Motor neuron (in vitro differentiated cells): ENCODE measurements at regions not wholly inside any gene's neighbourhood (a gene's known extent, or its start where the extent isn't known, plus 50 kb on each side); places are given as distances from the start of the nearest gene placed in this dataset.

ENCODE experiments used
- ATAC-seq, 8 experiments: fragments of 200-7000 bp; cut with Tn5 transposase; replicated peaks in 6 of 8; 2 replicates each; pipeline ENCODE4 v1.8.0; 2021; ENCODE audit warnings: mild to moderate bottlenecking in 8 of 8, moderate library complexity in 8 of 8
- H3K27ac ChIP-seq, 2 donors: fragments of 250-450 bp; sonication (Bioruptor Pico); 2 replicates each; pipeline ENCODE4 v1.9.0; 2021; ENCODE audit warnings: antibody characterized with exemption in 2 of 2, mild to moderate bottlenecking in 2 of 2, moderate library complexity in 1 of 2
- H3K4me1 ChIP-seq, 2 donors: fragments of 250-450 bp; sonication (Bioruptor Pico); replicated peaks in 1 of 2; 2 replicates each; pipeline ENCODE4 v1.6.1; 2021; ENCODE audit warnings: antibody characterized with exemption in 2 of 2, mild to moderate bottlenecking in 2 of 2, moderate library complexity in 1 of 2
- H3K4me3 ChIP-seq, 5 donors: fragments of 250-450 bp; sonication (Bioruptor Pico); 2 replicates each; pipeline ENCODE4 v1.9.0; 2021; ENCODE audit warnings: antibody characterized with exemption in 5 of 5, mild to moderate bottlenecking in 5 of 5, moderate library complexity in 4 of 5
- whole genome bisulfite sequencing, 10 experiments: fragments of 450-650 bp; shearing (Covaris generic); methylation state at CpG; one replicate each; pipeline ENCODE4 v1.0.0; 2022; 5-methylcytosine and 5-hydroxymethylcytosine counted together
- in situ Hi-C, 9 experiments: fragments of 400-800 bp; cut with MboI; loops; one replicate each; pipeline ENCODE4 v1.15.0; 2021; ENCODE audit warnings: low sequenced_read_pairs in 9 of 9, low pct_unique_long_range_greater_than_20kb in 2 of 9; ENCODE audit not compliant: unreplicated experiment in 9 of 9

- no peak for ATAC-seq
- whole genome bisulfite sequencing, 10 experiments, result 0 to 100% (median 88%) methylated on average over 2 to 4 of the region's 4 CpGs; no CpG with 5 or more reads in 2 of the 10 experiments
- in situ Hi-C loops, result no loop called here
- peaks cover 19 to 22% of the 10 kb centered on the region in 2 donors for H3K4me1 ChIP-seq
- H3K4me3 ChIP-seq, result no peak overlapping the region
- H3K27ac ChIP-seq, result no peak overlapping the region
Measured at GRCh38 chr1:82299056-82299455, 498.3 kb downstream of the ADGRL2 start.

GRCh38 chr1:82297139-82297896 is 496.6 kb downstream of the ADGRL2 start:
- WGBS, 10 experiments, result 36 to 71% (median 53%) methylated on average over 5 to 9 of the region's 9 CpGs
- no peak overlapping the region for H3K4me3 ChIP-seq
- in situ Hi-C loops, result no loop called here

GRCh38 chr1:82287556-82287955 is 486.8 kb downstream of the ADGRL2 start:
- Histone ChIP-seq H3K4me1 (no peaks in the 10 kb centered on the region), H3K4me3 (no peak overlapping the region), H3K27ac (no peak overlapping the region)
- in situ Hi-C loops, result no loop called here
- WGBS, 10 experiments, result 38 to 94% (median 72%) methylated on average over 1 to 3 of the region's 3 CpGs
- ATAC-seq, result no peak

More at GRCh38 chr1:82297139-82297896, 496.6 kb downstream of the ADGRL2 start:
- ATAC-seq, result peak in 5 of 8 experiments; percentile 82 to 91 (median 89)
- H3K27ac ChIP-seq, result no peak overlapping the region
- peaks cover 19 to 22% of the 10 kb centered on the region in 2 donors for H3K4me1 ChIP-seq

DNA sequence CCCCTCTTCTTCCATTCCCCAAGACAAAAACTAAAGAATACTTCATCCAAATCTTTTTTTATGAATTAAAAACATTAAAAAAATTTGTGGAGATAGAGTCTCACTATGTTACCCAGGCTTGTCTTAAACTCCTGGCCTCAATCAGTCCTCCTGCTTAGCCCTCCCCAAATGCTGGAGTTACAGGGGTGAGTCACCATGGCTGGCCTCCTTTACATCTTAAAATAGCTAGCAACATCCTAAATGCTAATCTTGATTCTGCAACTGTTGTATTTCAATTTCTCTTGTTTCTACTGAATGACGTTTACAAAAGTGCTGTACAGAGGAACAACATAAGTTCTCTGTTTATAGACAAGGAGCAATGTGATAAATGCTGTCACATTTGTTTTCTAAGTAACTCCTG is 483.5 kb downstream of the ADGRL2 start:
- no peaks in the 10 kb centered on the region for H3K4me1 ChIP-seq
- in situ Hi-C loops, result no loop called here
- ATAC-seq, result no peak
- no peak overlapping the region for H3K27ac ChIP-seq
- WGBS, 10 experiments, result 11 to 87% (median 56%) methylated on average over 1 of the region's 1 CpG; no CpG with 5 or more reads in 2 of the 10 experiments
- H3K4me3 ChIP-seq, result no peak overlapping the region

- ATAC-seq, result no peak
- in situ Hi-C loops, result no loop called here
- no peak overlapping the region for H3K27ac ChIP-seq
- no peaks in the 10 kb centered on the region for H3K4me1 ChIP-seq
- no peak overlapping the region for H3K4me3 ChIP-seq
- WGBS, 10 experiments, result 0 to 84% (median 41%) methylated on average over 1 to 6 of the region's 6 CpGs; no CpG with 5 or more reads in 2 of the 10 experiments
Measured at GRCh38 chr1:82279241-82279640, 478.5 kb downstream of the ADGRL2 start.

- Histone ChIP-seq H3K27ac (no peak overlapping the region), H3K4me3 (no peak overlapping the region), H3K4me1 (no peaks in the 10 kb centered on the region)
- 0 to 94% (median 86%) methylated on average over 1 to 2 of the region's 2 CpGs; no CpG with 5 or more reads in 3 of the 10 experiments for WGBS, 10 experiments
- ATAC-seq, result no peak
- in situ Hi-C loops, result no loop called here
Measured at GRCh38 chr1:82273816-82274215, 473.1 kb downstream of the ADGRL2 start.

DNA sequence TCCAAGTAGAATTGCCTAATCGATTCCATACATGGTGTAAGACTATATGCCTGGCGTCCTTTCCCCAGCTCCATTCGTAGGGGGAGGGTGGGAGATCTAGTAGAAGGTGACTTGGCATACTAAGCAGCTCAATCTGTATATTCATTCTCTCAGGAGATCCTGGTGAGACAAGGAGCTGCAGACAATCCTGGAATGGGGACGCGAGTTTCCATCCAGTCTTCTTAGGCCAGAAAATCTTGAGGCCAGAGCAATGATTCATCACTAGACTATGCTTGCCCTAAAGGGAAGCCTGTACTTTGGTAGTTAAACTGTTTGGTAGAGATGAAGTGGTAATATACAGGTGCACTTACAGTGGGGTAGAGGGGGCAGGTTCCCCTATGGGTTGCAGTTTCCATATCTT is 468.7 kb downstream of the ADGRL2 start:
- no peaks in the 10 kb centered on the region for H3K4me1 ChIP-seq
- in situ Hi-C loops, result no loop called here
- 10 to 100% (median 88%) methylated on average over 1 to 5 of the region's 5 CpGs; no CpG with 5 or more reads in 1 of the 10 experiments for WGBS, 10 experiments
- no peak for ATAC-seq
- H3K27ac ChIP-seq, result no peak overlapping the region
- no peak overlapping the region for H3K4me3 ChIP-seq

- in situ Hi-C loops, result no loop called here
- Histone ChIP-seq H3K4me1 (no peaks in the 10 kb centered on the region), H3K27ac (no peak overlapping the region), H3K4me3 (no peak overlapping the region)
- no peak for ATAC-seq
- WGBS, 10 experiments, result 56 to 100% (median 96%) methylated on average over 1 of the region's 1 CpG
Measured at GRCh38 chr1:82268826-82269225, 468.1 kb downstream of the ADGRL2 start.

DNA sequence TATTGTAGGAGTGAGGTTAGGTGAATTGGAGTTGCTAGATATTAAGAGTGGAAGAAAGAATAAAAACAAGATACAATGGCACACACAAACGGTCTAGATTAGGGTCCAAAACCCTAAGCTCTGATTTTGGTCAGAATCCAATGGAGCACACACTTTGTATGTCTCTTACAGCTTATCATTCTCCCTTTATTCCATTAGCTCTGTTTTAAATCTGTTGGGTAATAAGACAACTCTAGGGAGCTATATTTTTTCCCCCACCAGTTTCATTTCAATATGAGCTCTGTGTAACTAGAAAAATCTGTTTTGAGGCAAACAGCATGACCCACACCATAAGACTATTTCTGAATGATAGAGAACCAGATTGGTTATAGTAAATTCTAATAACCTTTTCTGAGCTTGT is 465.6 kb downstream of the ADGRL2 start:
- 0 to 100% (median 86%) methylated on average over 1 of the region's 1 CpG; no CpG with 5 or more reads in 3 of the 10 experiments for WGBS, 10 experiments
- in situ Hi-C loops, result no loop called here

DNA sequence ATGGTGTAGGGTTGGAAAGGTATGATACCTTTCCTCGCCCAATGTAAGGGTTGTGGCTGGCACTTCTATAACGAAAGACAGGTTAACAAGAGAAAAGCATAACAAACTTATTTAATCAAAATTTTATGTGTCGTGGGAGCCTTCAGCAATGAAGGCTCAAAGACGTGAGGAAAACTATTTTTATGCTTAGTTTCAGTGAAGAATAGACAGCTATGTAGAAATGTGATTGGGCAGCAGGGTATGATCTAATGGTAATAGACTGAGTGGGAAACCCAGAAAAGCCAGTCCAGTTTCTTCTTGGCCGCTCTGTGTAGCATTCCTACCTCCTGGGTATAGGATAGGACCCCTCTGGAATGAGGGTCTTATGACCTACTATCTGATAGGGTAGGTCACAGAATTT is 464.7 kb downstream of the ADGRL2 start:
- 10 to 100% (median 75%) methylated on average over 1 to 5 of the region's 5 CpGs for WGBS, 10 experiments
- in situ Hi-C loops, result no loop called here
- no peak overlapping the region for H3K27ac ChIP-seq
- H3K4me3 ChIP-seq, result no peak overlapping the region
- ATAC-seq, result no peak
- no peaks in the 10 kb centered on the region for H3K4me1 ChIP-seq

More for the DNA sequence above, 465.6 kb downstream of the ADGRL2 start:
- no peak overlapping the region for H3K4me3 ChIP-seq
- H3K27ac ChIP-seq, result no peak overlapping the region
- no peak for ATAC-seq
- no peaks in the 10 kb centered on the region for H3K4me1 ChIP-seq

GRCh38 chr1:82264802-82265201 is 464.1 kb downstream of the ADGRL2 start:
- H3K4me1 ChIP-seq, result no peaks in the 10 kb centered on the region
- no peak overlapping the region for H3K4me3 ChIP-seq
- no peak overlapping the region for H3K27ac ChIP-seq
- in situ Hi-C loops, result no loop called here
- no peak for ATAC-seq
- WGBS, 10 experiments, result 29 to 100% (median 84%) methylated on average over 1 to 3 of the region's 3 CpGs; no CpG with 5 or more reads in 1 of the 10 experiments

- Histone ChIP-seq H3K4me3 (no peak overlapping the region), H3K4me1 (no peaks in the 10 kb centered on the region), H3K27ac (no peak overlapping the region)
- ATAC-seq, result no peak
- in situ Hi-C loops, result no loop called here
- 0 to 88% (median 51%) methylated on average over 1 of the region's 1 CpG; no CpG with 5 or more reads in 4 of the 10 experiments for WGBS, 10 experiments
Measured at GRCh38 chr1:82263396-82263795, 462.7 kb downstream of the ADGRL2 start.

DNA sequence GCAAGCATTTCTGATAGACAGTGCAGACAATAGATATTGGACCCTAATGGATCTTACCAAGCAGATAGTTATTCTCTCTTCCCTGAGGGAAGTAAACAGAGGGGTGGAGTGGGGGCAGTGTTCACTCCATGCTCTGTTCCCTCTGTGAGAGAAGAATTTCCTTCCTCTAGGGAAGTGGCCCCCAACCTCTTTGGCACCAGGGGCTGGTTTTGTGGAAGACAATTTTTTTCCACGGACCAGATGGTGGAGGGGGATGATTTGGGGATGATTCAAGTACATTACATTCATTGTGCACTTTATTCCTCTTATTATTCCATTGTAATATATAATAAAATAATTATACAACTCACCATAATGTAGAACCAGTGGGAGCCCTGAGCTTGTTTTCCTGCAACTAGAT is 459.9 kb downstream of the ADGRL2 start:
- Histone ChIP-seq H3K4me1 (no peaks in the 10 kb centered on the region), H3K27ac (no peak overlapping the region), H3K4me3 (no peak overlapping the region)
- in situ Hi-C loops, result no loop called here
- no peak for ATAC-seq
- 0 to 80% (median 73%) methylated on average over 1 of the region's 1 CpG; no CpG with 5 or more reads in 5 of the 10 experiments for WGBS, 10 experiments

- no peak overlapping the region for H3K4me3 ChIP-seq
- no peaks in the 10 kb centered on the region for H3K4me1 ChIP-seq
- H3K27ac ChIP-seq, result no peak overlapping the region
- in situ Hi-C loops, result no loop called here
- WGBS, 10 experiments, result 0 to 94% (median 73%) methylated on average over 1 of the region's 1 CpG; no CpG with 5 or more reads in 4 of the 10 experiments
- ATAC-seq, result no peak
Measured at GRCh38 chr1:82260051-82260450, 459.3 kb downstream of the ADGRL2 start.
